GM21717 (cell line): ENCODE measurements at regions not wholly inside any gene's neighbourhood (a gene's known extent, or its start where the extent isn't known, plus 50 kb on each side); places are given as distances from the start of the nearest gene placed in this dataset.
"Not testable (repeated sequence)": the region's sequence is repeated elsewhere in the genome, so short reads cannot be mapped to it uniquely, and the experiment has no call there.

Experiments used
- ATAC-seq: cut with Tn5 transposase; IDR thresholded peaks from one replicate; pipeline ENCODE4 v1.9.1; 2021; ENCODE audit warnings: mild to moderate bottlenecking, moderate library complexity; ENCODE audit not compliant: unreplicated experiment

- no peak for ATAC-seq
Measured at GRCh38 chr4:27620886-27621285, 760.2 kb downstream of the STIM2 start.

DNA sequence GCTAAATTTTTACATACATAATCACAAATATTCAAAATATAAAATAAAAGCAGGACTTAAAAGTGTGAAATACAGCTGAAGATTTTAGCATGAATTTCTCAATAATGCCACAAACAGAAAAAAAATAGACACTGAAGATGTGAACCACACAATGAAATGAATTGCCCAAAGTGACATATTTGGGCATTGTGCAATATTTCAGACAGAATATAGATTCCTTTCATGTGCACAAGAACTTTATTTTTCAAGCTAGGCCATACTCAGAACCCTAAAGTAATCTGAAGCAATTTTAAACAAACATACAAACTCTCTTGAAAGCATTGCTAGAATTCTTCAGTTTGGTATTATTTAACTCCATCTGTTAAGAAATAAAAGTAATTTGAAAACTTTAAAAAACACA, 764.1 kb downstream of the STIM2 start:
- ATAC-seq: no peak

DNA sequence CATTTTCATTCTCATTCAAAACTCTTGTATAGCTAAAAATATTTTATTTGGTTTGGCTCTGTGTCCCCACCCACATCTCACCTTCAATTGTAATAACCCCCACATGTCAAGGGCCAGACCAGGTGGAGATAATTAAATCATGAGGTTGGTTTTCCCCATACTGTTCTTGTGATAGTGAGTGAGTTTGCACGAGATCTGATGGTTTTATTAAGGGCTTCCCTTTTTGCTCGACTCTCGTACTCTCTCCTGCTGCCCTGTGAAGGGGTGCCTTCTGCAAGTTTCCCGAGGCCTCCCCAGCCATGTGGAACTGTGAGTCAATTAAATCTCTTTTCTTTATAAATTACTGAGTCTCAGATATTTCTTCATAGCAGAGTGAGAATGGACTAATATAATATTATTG, 768.0 kb downstream of the STIM2 start:
- ATAC-seq: no peak

GRCh38 chr4:27629532-27630225, 769.0 kb downstream of the STIM2 start:
- ATAC-seq: no peak

DNA sequence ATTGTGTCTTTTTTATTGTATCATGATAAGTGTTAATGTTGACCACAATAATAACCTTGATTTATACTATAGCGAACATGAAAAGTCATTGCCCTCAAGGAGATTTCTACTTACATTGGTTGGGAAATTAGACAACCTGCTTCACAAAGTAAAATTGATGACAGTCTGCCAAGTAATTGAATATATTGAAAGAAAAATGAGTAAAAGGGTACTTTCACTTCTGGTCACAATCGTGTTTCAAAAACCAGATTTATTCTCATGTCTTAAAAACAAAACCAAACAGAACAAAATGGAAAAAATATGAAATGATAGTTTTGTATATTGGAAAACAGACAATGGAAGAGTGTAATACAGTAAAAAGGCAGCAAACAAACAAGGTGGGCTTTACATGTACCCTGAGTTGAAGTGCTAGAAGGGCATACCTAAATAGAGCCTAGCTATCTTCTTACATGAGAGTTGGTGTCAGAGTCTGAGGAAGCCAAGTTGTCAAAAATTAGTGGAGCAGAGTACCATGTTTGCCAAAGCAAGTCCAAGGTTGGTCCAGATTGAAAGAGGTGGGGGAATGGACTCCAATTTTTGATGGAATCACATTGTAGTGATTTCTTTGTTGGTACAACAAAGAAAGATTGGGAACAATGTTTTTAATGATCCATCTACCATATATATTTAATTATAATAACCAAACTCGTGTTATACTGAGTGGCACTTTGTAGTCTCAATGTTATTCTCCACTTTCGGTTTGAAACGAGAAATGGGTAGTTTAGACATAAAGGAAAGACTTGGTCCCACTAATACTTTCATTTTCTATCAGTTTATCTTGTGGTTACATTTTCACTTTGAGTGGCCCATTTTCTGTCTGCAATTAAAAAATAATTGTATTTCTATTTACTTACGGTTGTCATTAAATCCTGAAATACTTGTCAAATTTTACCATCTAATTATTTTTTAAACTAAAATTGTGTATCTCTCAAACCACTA, 775.6 kb downstream of the STIM2 start:
- ATAC-seq: peak; percentile 97

GRCh38 chr4:27638163-27638915, 777.7 kb downstream of the STIM2 start:
- no peak for ATAC-seq

- no peak for ATAC-seq
Measured at GRCh38 chr4:27643101-27643500, 782.5 kb downstream of the STIM2 start.

- ATAC-seq: no peak
Measured at GRCh38 chr4:27648416-27648815, 787.8 kb downstream of the STIM2 start.

DNA sequence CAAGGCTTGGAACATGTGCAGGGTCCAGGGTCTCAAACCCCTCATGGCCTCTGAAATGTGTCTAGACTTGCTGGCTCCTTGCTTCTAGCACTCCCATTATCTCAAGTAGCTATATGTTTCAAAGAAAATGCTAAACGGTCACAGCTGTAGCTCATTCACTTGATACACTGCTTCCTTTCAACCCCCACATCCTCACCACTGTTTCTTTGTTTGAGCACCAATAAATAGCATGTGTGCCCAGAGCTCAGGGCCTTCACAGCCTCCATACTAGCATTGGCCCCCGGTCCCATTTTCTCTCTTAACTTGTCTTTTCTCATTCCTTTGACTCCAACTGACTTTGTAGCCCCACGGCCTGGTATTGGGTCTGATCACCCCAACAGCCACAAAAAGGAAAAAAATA, 801.8 kb downstream of the STIM2 start:
- ATAC-seq: no peak

DNA sequence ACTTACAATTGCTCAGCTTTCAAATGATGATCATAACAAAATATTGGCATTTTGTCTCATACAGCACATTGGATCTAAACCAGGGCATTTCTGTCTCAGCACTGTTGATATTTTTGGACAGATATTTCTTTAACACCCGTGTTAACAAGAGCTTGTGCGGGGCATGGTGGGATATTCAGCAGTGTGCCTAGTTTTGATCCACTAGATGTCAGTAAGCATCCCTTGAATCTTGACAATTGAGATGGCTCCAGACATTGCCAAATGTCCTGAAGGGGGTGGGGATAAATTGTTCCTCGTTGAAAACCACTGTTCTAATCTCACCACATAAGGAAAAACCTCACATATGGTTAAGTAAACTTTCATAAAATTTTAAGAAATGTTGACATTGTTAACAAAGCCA, 806.3 kb downstream of the STIM2 start:
- ATAC-seq: no peak

DNA sequence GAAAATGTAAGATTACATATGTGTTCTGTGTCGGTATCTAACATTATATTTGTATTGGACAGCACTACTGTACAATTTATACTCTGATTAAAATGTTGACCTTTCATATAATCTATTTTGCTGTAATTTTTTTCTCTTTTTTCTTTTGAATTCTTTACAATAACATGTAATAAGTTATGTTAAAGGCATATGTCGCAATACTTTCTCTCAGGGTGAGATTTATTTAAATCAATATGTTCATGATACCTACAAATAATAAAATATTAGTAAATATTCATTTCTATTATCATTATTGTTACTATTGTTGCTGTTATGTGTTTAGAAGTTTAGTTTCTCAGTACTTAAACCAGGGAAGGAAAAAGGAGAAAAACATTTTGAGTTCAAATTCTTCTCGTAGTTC, 807.4 kb downstream of the STIM2 start:
- ATAC-seq: no peak

- no peak for ATAC-seq
Measured at GRCh38 chr4:27678027-27678426, 817.4 kb downstream of the STIM2 start.

GRCh38 chr4:27684610-27685011, 824.0 kb downstream of the STIM2 start:
- peak; percentile 94 for ATAC-seq

- ATAC-seq: no peak
Measured at GRCh38 chr4:27685091-27685490, 824.5 kb downstream of the STIM2 start.

- no peak for ATAC-seq
Measured at GRCh38 chr4:27685947-27686346, 825.3 kb downstream of the STIM2 start.

DNA sequence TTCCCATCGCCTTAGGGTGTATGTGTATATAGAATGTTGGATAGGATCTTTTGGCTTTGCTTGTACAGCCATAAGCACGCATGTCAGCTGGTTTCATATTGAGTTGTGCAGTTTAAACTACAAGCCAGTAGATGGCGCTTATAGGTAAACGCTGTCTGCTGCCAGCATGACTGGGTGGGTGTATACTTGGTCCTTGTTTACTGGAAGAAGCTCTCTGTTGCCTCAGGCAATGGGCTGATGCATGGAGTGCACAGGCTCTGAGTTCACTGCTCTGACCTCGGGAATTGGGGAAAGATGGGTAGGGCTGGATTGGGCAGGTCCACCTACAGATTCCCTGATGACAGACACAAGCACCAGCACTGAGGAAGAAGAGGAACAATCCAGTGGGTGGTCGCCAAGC, 831.5 kb downstream of the STIM2 start:
- ATAC-seq: peak; percentile 96

- ATAC-seq: no peak
Measured at GRCh38 chr4:27692868-27693634, 832.4 kb downstream of the STIM2 start.

DNA sequence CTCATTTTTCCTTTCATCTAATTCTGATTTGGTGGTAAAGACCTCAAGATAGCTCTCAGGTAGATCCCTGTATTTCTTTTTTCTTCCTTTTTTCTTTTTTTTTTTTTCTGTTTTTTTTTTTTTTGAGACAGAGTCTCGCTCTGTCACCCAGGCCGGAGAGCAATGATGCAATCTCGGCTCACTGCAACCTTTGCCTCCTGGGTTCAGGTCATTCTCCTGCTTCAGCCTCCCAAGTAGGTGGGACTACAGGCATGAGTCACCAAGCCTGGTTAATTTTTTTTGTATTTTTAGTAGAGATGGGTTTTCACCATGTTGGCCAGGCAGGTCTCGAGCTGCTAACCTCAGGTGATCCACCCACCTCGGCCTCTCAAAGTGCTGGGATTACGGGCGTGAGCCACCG, 835.6 kb downstream of the STIM2 start:
- not testable (repeated sequence) for ATAC-seq

GRCh38 chr4:27701606-27702005, 841.0 kb downstream of the STIM2 start:
- ATAC-seq: no peak

DNA sequence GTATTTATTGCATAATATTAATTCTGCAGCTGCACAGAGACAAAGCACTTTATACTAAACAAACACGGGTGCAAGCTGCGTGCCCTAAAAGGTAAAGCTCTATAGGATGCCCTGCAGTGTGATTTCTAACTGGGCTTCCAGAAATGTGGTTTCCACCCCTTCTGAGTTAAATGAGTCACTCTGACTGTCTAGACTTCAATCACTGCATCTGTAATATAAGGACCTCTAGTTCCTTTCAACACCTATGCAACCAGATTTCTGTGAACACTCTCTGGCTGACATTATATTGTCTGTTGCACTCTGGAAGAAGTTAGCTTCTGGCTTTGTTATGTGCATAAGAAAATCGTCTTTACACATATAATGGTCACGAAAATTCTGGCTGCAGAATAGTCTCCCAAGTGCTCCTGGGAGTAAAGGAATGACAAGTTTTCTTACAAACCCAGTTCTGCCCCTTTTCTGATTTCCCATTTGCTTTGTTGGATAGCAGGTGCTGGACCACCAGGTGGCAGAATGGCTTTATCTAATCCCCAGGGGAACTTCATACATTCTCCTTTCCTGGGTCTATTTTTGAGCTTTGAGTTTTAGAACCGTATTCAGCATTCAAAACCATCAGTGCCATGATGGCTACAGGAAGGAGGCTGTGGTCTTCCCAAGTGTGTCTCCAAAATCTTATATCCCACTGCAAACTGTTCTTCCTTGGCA, 842.2 kb downstream of the STIM2 start:
- no peak for ATAC-seq
